A549 (cell line): ENCODE measurements at regions not wholly inside any gene's neighbourhood (a gene's known extent, or its start where the extent isn't known, plus 50 kb on each side); places are given as distances from the start of the nearest gene placed in this dataset.

ENCODE experiments used
- ATAC-seq, 2 experiments: fragments of 200-7000 bp in 1 of 2; fragments of >200 bp in 1 of 2; cut with Nextera tagmentation in 1 of 2; cut with Tn5 transposase in 1 of 2; 3 replicates each; pipeline versions ENCODE4 v1.8.0 to v1.9.1; 2018 to 2020; ENCODE audit warnings: mild to moderate bottlenecking in 1 of 2, moderate library complexity in 1 of 2
- CTCF ChIA-PET: fragments of 300-600 bp; sonication (Branson Sonifier 250); formaldehyde crosslinking; extraction: SDS; loops from one replicate; lab custom pipeline; 2021; ENCODE audit warnings: antibody characterized with exemption, inconsistent platforms; lab: Yijun Ruan, JAX
- POLR2A ChIA-PET: fragments of 350-600 bp; formaldehyde crosslinking; extraction: SDS; loops from one replicate; lab custom pipeline; 2021; ENCODE audit warnings: antibody characterized with exemption, inconsistent platforms; lab: Yijun Ruan, JAX
- DNase-seq, 2 experiments: peaks; one replicate each; pipeline versions ENCODE4 v3.0.0 to v3.0.0-alpha.2; 2011 to 2016; ENCODE audit warnings: low read depth in 1 of 2, low spot score in 1 of 2
- FAIRE-seq: peaks from 2 replicates; lab custom pipeline; 2011; peaks lifted over from hg19 to GRCh38; lab: Jason Lieb, UNC
- H3K27ac ChIP-seq, 2 experiments: fragments of >200 bp; sonication (Bioruptor Twin); formaldehyde crosslinking; 3 replicates each; pipeline ENCODE4 v1.5.1; 2016 to 2017
- H3K4me1 ChIP-seq: fragments of >200 bp; sonication (Bioruptor Twin); formaldehyde crosslinking; 3 replicates; pipeline ENCODE4 v1.6.1; 2016
- H3K4me2 ChIP-seq: fragments of >200 bp; sonication (Bioruptor Twin); formaldehyde crosslinking; 3 replicates; pipeline ENCODE4 v1.6.1; 2016
- H3K4me3 ChIP-seq: fragments of >200 bp; sonication (Bioruptor Twin); formaldehyde crosslinking; 3 replicates; pipeline ENCODE4 v1.5.1; 2016
- H3K9me3 ChIP-seq: fragments of >200 bp; sonication (Bioruptor Twin); formaldehyde crosslinking; 3 replicates; pipeline ENCODE4 v1.6.1; 2016
- CEBPB ChIP-seq, 2 experiments: fragments of >200 bp in 1 of 2; sonication (Bioruptor Twin) in 1 of 2; formaldehyde crosslinking in 1 of 2; IDR thresholded peaks; 2 replicates each; pipeline ENCODE4 v1.6.1; 2012 to 2016
- CTCF ChIP-seq: fragments of >200 bp; sonication (Bioruptor Twin); formaldehyde crosslinking; IDR thresholded peaks from 3 replicates; pipeline ENCODE4 v1.5.1; 2016
- ESRRA ChIP-seq: fragments of 150-350 bp; IDR thresholded peaks from 2 replicates; pipeline ENCODE4 v1.6.1; 2014; ENCODE audit warnings: mild to moderate bottlenecking, low read length, borderline replicate concordance
- HEYL ChIP-seq: fragments of 250-450 bp; sonication (Bioruptor Pico); IDR thresholded peaks from 2 replicates; pipeline ENCODE4 v1.8.0; 2021; ENCODE audit warnings: mild to moderate bottlenecking, moderate library complexity
- HMGXB4 ChIP-seq: fragments of 250-450 bp; sonication (Bioruptor Pico); IDR thresholded peaks from 2 replicates; pipeline ENCODE4 v1.5.0; 2021; ENCODE audit warnings: mild to moderate bottlenecking, moderate library complexity, borderline replicate concordance
- NR3C1 ChIP-seq: fragments of >200 bp; sonication (Bioruptor Twin); formaldehyde crosslinking; IDR thresholded peaks from 3 replicates; pipeline ENCODE4 v1.6.1; 2017
- POLR2AphosphoS2 ChIP-seq: conservative IDR thresholded peaks from 2 replicates; pipeline ENCODE4 v1.6.1; 2012; ENCODE audit warnings: low read length, improper control_type of control experiment, inconsistent platforms
- RARB ChIP-seq: fragments of 250-450 bp; sonication (Bioruptor Pico); IDR thresholded peaks from 2 replicates; pipeline ENCODE4 v1.8.0; 2021; ENCODE audit warnings: mild to moderate bottlenecking, moderate library complexity
- REST ChIP-seq: fragments of 200-600 bp; sonication (generic); IDR thresholded peaks from 2 replicates; pipeline ENCODE4 v1.6.1; 2016; ENCODE audit warnings: antibody characterized with exemption, mild to moderate bottlenecking, moderate library complexity
- RFX5 ChIP-seq: fragments of 450-650 bp; IDR thresholded peaks from 2 replicates; pipeline ENCODE4 v1.7.1; 2014; ENCODE audit warnings: antibody characterized with exemption, mild to moderate bottlenecking, moderate library complexity
- ZC3H11A ChIP-seq: fragments of 450-650 bp; IDR thresholded peaks from 2 replicates; pipeline ENCODE4 v1.6.1; 2014; ENCODE audit warnings: antibody characterized with exemption, mild to moderate bottlenecking
- ZSCAN20 ChIP-seq: fragments of 250-450 bp; sonication (Bioruptor Pico); IDR thresholded peaks from 2 replicates; pipeline ENCODE4 v1.8.0; 2022; ENCODE audit warnings: mild to moderate bottlenecking, moderate library complexity
- WGBS: methylation state at CpG from one replicate; pipeline ENCODE4 v1.1.6; 2017; ENCODE audit errors: missing lambda C conversion rate; 5-methylcytosine and 5-hydroxymethylcytosine counted together
- TF ChIP-seq, protein P1 (sequence below): IDR thresholded peaks from 2 replicates; pipeline ENCODE4 v1.6.1; 2012
- TF ChIP-seq, protein P2 (sequence below): IDR thresholded peaks from 2 replicates; pipeline ENCODE4 v1.6.1; 2012; ENCODE audit warnings: low read depth, borderline replicate concordance
- TF ChIP-seq, protein P3 (sequence below): fragments of 150-350 bp; IDR thresholded peaks from 2 replicates; pipeline ENCODE4 v1.6.1; 2014; ENCODE audit warnings: low read depth, mild to moderate bottlenecking, low read length
- TF ChIP-seq, protein P4 (sequence below): IDR thresholded peaks from 2 replicates; pipeline ENCODE4 v1.6.1; 2012
- TF ChIP-seq, protein P5 (sequence below): fragments of >200 bp; sonication (Bioruptor Twin); formaldehyde crosslinking; IDR thresholded peaks from 3 replicates; pipeline ENCODE4 v1.6.1; 2016

GRCh38 chr4:151922811-151923210 lies 162.0 kb upstream of the GATB start:
- Histone ChIP-seq H3K4me3 (no peak overlapping the region), H3K4me2 (no peak overlapping the region), H3K27ac (no peak overlapping the region)
- no peak for ATAC-seq
- POLR2A ChIA-PET = interaction anchor here (0.6 kb wide), 1 partner anchor 179 kb away, joined by 5 read pairs; no protein-coding TSS in a partner anchor
- CTCF ChIA-PET = no interaction called here
- TF ChIP-seq, protein P1, sequence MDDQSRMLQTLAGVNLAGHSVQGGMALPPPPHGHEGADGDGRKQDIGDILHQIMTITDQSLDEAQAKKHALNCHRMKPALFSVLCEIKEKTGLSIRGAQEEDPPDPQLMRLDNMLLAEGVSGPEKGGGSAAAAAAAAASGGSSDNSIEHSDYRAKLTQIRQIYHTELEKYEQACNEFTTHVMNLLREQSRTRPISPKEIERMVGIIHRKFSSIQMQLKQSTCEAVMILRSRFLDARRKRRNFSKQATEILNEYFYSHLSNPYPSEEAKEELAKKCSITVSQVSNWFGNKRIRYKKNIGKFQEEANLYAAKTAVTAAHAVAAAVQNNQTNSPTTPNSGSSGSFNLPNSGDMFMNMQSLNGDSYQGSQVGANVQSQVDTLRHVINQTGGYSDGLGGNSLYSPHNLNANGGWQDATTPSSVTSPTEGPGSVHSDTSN = no peak
- TF ChIP-seq HEYL (CRISPR knock-in tag) (no peak), ESRRA (no peak), CTCF (no peak), RARB (CRISPR knock-in tag) (no peak), NR3C1 (no peak), ZSCAN20 (CRISPR knock-in tag) (no peak), RFX5 (no peak), ZC3H11A (no peak), REST (no peak), POLR2AphosphoS2 (no peak), CEBPB (IDR thresholded peaks at IDR 0.05) (no peak), HMGXB4 (no peak)
- TF ChIP-seq, protein P2, sequence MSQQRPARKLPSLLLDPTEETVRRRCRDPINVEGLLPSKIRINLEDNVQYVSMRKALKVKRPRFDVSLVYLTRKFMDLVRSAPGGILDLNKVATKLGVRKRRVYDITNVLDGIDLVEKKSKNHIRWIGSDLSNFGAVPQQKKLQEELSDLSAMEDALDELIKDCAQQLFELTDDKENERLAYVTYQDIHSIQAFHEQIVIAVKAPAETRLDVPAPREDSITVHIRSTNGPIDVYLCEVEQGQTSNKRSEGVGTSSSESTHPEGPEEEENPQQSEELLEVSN = no peak
- TF ChIP-seq, protein P3, sequence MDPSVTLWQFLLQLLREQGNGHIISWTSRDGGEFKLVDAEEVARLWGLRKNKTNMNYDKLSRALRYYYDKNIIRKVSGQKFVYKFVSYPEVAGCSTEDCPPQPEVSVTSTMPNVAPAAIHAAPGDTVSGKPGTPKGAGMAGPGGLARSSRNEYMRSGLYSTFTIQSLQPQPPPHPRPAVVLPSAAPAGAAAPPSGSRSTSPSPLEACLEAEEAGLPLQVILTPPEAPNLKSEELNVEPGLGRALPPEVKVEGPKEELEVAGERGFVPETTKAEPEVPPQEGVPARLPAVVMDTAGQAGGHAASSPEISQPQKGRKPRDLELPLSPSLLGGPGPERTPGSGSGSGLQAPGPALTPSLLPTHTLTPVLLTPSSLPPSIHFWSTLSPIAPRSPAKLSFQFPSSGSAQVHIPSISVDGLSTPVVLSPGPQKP = no peak
- TF ChIP-seq, protein P4, sequence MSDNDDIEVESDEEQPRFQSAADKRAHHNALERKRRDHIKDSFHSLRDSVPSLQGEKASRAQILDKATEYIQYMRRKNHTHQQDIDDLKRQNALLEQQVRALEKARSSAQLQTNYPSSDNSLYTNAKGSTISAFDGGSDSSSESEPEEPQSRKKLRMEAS = no peak
- TF ChIP-seq, protein P5, sequence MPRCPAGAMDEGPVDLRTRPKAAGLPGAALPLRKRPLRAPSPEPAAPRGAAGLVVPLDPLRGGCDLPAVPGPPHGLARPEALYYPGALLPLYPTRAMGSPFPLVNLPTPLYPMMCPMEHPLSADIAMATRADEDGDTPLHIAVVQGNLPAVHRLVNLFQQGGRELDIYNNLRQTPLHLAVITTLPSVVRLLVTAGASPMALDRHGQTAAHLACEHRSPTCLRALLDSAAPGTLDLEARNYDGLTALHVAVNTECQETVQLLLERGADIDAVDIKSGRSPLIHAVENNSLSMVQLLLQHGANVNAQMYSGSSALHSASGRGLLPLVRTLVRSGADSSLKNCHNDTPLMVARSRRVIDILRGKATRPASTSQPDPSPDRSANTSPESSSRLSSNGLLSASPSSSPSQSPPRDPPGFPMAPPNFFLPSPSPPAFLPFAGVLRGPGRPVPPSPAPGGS = no peak
- TF ChIP-seq, all 56 proteins: peak for 0
- no peaks in the 10 kb centered on the region for H3K4me1 ChIP-seq
- 37% methylated on average over 5 of the region's 5 CpGs for WGBS
- H3K9me3 ChIP-seq = no peaks in the 10 kb centered on the region
- no peak for FAIRE-seq
- no peak for DNase-seq
